GM18907 (cell line): ENCODE measurements at regions not wholly inside any gene's neighbourhood (a gene's known extent, or its start where the extent isn't known, plus 50 kb on each side); places are given as distances from the start of the nearest gene placed in this dataset.

Source experiments
- ATAC-seq: cut with Tn5 transposase; IDR thresholded peaks from one replicate; pipeline ENCODE4 v1.9.1; 2021; ENCODE audit warnings: mild to moderate bottlenecking, moderate library complexity; ENCODE audit not compliant: unreplicated experiment

DNA sequence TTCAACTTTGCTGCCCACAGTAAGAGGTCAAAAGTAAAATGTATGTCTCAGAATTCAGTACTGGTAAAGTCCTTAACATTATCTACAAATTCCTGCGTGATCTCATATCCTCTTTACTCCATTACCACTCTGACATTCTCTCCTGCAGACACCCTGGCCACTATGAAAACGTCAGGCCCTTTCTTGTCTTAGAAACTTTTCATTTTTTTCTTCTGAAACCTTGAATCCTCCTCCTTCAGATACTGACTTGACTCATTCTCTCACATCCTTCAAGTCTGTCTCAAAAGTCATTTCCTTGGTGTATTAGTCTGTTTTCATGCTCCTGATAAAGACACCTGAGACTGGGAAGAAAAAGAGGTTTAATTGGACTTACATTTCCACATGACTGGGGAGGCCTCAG is 262.3 kb downstream of the POU4F1 start:
- ATAC-seq = peak; percentile 77

DNA sequence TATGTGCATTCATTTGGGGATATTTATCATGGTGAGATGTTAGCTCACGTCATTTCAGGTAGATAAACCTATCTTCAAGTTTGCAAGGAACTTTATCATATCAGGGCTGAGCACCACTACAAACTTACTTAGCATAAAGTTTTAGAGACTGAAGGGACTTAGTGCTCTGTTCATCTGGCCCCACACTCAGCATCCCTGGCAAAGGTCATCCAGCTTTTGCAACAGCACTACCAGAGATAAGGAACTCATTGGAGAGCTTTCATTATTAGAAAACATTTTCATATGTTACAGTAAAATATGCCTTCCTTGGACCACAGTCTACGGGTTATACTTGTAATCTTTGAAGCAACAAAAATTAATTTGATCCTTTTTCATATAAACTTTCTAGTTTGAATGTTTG is 263.4 kb downstream of the POU4F1 start:
- no peak for ATAC-seq

DNA sequence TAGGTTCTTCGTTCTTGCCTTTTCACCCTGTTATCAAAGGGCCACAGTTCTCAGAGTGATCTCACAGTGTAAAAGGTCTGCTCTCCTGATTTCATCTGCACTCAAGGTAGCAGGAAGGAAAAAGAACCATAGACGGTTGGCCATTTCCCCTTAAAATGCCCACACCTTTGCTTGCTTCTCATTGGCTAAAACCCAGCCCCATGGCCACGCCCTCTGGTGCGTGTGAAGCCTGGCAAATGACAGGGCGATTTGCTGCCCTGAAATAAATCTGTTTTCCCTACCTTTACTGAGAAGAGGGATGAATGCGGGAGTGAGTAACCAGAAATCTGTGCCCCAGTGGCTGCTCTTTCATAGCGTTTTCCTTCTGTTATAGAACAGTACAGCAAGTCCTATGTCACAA is 269.3 kb downstream of the POU4F1 start:
- no peak for ATAC-seq

DNA sequence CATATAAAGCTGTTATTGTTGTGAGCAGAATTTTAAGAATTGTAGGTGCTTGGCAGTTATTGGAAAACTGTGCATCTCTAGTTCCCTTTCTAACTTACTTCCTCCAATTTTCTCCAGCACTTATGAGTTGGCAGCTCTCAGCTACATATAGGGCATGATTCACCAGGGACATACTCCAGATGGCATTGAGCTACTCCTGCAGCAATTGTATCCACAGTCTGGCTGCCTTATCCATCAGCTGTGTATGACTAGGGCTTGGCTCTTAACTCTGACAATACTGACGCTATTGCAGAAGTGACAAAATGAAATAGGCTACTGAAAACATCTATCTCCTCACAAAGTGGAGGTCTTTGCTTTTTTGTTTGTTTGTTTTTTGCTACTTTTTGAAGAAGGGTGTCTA is 276.7 kb downstream of the POU4F1 start:
- ATAC-seq = no peak

DNA sequence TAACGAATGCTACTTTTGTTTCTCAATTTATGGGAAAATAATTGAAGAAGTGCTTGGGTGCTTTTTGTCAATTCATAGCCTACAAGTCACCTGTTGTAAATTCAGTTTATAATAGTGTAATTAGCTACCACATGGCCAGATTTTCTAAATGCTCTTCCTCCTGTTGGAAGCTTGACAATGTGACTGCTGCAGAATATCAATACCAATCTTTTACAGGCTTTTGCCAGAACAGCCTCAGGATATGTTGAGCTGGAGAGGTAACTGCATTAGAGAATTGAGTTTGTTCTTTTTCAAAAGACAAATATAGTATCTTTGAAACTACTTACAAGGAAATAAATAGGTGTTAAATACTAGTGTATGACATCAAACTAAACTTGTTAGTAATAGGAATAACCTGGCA is 277.8 kb downstream of the POU4F1 start:
- ATAC-seq = no peak

DNA sequence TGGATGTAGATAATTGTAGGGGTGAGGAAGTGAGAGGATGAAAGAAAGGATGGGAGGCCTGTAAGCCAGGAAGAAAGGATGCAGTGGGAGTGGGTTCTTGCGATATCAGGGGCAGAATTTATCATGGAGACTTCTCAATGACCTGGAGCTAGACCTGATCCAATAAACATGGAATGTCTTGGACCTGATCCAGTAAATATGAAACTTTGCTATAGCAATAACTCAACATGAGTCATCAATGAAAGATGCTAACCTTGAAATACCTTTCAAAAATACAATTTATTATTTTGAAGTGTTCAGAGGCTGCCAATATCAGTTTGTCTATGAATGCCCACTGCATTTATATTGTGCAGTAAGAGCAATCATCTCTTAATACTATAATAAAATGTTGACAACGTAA is 279.5 kb downstream of the POU4F1 start:
- no peak for ATAC-seq

DNA sequence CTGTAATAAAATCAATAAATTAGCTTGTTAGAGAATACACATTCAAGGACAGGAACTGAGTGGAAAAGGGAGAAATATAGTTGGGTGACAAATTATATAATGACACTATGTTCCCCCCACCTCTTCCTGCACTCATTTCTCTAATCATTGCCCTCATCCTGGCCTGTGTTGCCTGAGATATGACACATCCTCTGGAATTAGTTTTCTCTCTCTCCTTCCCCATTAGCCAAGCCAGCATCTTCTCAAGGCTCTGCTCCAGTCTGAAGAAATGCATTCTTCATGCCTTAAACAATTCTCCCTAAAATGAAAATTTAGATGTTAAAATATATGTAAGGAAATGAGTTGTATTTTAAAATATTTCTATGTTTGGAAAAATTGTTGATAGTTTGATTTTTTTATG is 280.3 kb downstream of the POU4F1 start:
- ATAC-seq = no peak

DNA sequence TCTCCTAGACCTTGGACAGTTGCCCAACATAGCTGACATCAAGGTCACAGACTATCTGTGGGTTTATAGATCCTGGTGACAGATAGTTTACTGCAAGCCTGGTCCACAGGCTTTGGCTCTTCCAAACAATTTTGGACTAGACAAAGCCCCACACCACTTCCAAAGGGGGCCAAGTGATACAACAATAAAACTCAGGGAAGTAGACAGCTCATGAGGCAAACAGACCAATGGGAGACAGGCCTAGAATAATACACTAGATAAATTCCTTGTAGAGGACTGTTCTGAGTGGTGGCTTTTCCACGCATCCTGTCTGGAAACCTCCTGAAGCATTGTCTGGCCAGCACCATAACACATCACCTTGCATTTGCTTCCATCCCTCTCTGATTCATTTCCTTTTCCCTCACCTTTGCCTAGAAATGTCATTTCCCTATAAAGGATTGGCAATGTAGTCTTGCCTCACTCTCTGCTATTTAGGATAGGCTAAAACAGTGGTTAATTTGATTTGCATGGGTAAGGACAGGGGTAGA is 284.2 kb downstream of the POU4F1 start:
- ATAC-seq = no peak

DNA sequence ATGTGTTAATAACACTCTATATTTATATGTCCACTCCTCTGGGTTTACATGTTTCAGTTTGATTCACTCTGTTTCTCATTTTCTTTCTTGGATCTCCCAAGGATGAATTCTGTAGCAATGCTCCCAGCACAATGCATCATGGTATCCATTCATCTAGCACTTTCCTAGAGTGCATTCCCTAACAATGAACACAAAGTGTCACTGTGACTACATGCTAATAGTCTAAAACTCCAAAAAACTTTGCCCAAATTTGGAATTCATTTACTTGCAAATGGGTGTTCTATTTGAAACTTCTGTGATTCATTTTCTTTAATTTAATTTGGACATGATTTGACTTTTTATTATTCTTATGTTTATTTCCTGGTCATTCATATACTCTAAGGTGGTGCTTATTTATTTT is 286.3 kb downstream of the POU4F1 start:
- no peak for ATAC-seq

DNA sequence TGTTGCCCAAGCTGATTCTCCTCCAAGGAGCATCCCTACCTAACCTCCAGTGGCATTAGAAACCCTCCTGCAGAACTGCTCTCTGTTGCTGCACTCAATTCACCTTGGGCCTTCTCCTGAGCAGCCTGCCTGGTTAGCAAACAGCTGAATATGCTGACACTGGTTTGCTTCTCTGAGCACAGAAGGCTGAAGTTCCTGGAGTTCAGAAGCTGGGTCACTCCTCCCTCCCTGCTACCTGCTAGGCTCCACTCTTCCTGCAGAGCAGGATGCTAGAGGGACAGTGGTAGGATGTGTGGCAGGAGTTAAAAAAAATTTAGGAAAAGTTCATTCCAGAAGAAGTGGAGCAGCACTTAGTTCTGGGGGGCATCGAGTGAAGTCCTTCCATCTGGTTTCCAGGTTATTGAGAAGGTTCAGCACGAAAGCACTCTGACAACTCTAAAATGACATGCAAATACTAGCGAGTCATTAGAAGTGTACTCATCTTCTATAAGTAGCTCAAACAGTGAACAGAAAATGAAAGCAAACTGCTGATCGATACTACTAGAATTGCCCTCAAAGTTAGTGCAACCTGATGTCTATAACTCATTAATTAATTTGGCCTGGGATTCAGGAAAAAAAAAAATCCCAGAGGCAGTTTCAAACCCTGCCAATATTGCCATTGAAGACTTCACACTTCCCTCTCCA is 293.7 kb downstream of the POU4F1 start:
- peak; percentile 90 for ATAC-seq

DNA sequence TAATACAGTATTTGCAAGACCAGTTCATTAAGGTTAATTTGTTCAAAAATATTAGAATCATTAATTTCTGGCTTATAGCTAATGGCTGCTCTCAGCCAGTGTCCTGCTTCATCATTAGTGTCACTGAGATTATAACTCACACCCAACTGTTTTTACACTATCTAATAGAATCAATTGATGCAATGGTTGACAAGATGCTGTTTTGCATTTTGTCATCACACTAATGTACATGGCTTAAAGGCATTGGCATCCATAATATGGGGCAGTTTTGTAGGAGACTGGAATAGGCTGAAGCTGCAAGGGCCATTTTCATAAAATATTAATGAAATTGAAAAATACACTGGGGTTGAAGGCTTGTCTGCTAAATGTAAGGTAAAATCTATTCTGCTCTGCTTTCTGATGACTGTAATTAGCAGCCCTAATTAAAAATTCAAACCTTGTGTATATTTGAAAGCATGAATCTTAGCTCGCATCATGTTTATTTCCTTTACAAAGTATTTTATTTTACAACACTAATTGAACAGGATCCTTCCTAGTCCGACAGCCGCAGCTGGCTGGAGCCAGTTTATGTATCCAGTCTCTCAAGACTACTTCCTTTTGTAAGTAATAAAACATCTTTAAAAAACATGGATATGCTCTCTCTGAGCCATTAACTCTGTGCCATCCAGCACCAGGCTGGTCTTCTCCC is 296.7 kb downstream of the POU4F1 start:
- no peak for ATAC-seq

DNA sequence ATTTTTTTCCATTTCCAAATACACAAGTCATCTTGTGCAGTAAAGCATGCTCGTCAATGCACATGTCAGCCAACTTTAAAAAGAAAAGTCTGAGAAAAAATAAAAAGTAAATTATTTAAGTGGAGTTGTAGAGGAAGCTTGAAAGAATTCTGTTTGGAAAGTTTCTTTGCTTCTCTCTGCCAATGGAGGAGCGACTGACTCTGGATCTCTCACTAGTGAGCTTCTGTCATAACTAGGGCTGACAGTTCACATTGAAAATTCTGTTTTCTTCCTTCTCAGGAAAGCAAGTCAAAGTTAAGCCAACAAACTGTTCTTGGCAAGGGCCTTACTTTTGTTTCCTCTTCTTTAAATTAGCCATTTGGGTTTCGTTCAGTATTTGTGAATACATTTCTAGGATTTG is 298.2 kb downstream of the POU4F1 start:
- no peak for ATAC-seq

DNA sequence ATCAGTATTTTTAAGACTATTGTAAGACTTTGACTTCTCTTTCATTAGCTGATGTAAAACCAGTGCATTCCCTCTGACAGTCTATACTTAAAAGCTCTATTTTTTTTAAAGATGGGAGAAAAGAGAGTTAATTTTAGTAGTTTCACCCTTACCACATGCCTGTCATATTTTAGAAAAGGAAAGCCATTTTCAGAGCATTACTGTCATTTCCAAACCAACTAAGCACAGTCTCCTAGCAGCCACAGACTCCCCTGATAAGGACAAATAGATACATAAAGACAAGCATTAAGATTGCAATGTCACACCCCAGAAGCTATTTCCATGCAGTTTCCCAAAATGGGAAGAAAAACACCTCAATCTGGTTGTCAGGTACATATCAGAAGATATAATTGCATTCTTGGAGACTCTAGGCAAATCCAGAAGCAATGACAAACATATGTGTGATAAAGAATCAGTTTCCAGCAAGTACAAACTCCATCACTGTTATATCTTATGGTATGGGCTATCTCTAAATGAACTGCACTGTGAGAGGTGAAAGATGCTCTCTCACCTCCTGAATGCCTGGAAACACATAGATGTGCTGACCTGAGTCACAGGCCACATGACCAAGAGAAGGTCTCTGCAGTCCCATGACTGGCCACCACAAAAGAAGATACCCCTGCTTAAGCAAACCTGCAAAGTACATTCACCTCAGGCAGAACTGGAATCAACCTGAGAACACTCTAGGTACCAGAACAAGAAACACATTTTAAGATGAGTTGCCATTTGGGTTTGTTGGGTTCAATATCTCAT is 303.3 kb downstream of the POU4F1 start:
- peak; percentile 78 for ATAC-seq

DNA sequence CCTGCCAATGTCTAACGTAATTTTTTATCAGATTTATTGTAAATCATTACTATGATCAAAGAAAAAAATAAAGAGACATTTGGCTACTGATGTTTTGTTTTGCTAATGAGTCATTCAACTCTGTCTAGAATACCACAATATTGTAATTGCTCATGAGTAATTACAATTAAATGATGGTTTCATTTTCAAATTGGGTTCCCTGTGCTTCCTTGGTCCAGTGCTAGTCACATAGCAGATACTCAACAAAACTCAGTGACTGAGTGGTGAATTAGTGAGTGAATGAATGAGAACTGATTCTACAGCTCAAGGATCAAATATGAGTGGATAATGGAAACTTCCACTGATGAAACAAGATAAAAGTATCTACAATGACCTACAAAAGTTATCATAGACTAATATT is 304.7 kb downstream of the POU4F1 start:
- ATAC-seq = peak; percentile 53

DNA sequence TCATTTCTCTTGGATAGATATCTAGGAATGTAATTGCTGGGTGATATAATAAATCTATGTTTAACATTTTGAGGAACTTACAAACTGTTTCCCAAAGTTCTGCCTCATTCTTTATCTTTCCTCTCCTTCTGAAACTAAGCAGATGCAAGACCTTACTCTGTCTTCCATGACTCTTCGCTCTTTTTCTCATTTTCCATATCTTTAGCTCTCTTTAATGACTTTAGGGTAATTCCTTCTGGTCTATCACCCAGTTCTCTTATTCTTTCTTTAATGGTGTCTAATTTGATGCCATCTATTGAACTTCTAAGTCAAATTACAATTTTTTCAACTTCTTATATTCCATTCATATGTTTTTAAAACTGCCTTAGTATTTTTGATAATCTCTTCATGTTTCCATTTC is 316.6 kb downstream of the POU4F1 start:
- ATAC-seq = no peak

DNA sequence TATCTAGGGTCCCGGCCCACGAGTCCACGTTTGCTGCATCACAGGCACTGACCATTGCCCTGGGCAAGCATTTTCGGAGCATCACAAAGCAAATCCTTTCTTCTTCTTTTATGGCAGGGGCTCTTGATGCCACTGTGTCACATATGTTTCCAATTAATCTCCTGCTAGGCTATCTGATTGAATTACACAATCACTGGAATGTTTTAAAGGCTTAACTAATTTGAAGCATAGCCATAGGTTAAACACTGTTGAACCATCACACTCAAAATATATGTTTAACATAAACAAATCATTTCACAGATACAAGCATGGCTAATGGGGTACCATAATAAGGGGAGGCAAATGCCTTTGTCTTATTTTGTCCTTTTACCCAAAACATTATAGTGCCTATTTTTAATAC is 338.3 kb downstream of the POU4F1 start:
- ATAC-seq = no peak

DNA sequence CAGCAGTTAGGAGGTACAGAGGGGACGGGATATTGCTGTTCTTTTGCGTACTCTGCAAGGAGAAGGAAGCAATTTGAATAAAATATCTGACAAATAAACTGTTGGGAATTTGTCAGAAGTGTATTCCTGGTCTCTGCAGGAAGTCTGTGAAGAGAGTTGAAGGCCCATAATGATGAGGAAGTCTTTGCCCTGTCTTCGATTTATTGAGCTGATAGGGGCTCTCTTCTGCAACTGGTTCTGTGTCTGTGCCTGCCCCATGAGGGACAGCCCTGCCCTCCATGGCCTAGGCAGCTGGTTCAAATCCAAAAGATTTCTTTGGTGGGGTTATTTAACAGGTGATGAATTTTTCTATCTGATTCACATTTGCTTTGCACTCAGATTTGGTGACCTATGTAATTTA is 339.7 kb upstream of the EDNRB start:
- no peak for ATAC-seq

DNA sequence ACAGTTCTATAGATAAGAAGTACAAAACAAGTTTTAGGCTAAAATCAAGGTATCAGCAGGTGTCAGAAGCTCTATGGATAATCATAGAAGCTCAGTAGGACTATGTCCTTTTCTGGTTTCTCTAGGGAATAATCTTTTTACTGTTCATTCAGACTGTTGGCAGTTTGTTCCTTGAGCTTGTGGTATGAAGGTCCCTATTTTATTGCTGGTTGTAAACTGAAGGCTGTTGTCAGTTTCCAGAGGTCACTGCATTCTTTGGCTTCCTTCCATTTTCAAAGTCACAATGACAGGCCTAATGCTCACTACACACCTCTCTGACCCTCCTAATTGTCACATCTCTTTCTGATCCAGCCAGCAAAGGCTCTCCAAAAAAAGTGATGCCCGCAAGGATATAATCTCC is 337.9 kb upstream of the EDNRB start:
- no peak for ATAC-seq

DNA sequence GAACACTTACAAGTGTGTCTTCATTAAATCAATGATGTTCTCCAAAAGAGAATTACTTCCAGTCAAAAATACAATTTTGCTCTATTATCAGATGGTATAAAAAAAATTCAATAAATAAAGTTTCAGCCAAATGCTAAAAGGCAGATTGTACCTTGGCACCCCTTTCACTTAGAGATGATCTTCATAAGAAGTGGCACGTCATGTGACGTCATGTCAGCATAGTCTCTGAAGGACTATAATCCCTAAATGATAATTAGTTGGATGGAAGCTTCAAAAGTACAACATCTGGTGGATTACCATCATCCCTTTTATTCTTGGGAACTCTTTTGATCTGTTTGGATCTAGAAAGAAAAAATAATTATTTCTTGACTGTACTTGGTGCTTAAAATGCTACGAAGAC is 335.5 kb upstream of the EDNRB start:
- no peak for ATAC-seq

DNA sequence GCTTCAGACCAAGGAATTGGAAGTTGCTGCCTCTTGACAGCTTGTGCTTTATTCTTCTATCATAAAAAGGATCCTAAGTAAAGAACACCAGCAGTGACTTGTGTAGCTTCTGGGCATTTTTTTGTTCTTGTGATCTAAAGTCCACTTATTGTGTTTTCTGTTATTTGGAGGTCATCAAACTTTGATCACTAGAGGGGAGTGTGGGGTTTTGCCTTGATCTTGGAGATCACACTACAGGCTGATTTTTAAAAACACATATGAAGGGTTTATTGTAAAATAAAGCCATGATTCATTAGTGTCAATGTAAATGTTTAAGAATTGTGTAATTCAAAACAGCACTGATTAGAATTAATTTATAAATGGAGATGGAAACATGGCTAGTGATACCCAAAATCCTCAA is 328.7 kb upstream of the EDNRB start:
- ATAC-seq = no peak

DNA sequence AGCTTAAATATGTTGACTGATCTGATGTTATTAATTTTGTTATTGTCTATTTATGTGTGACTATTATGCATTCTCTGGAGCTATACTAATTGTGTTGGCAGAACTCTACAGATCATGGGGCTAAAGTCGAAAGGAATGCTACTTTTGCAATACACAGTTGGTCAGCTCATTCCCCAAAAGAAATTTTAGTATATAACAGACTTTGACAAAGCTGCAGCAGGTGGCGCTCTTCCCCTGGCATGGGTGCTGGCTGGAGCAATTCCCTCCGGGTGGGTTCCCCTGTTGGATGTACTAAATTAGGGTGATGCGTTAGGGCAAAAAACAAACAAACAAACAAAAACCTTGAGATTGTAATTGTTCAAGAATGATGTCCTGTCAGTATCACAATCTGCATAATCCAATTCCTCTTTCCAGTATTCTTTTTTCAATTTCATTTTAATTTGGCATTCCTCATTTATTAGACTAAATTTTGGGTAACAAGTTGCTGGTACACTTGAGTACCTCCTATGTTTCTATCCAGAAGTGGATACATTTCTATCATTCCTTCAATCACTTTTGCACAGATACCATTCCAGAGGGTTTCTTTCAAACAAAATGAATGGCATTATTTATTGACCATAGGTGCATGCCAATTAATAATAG is 322.8 kb upstream of the EDNRB start:
- ATAC-seq = peak; percentile 72
